ENCODE measurements at regions not wholly inside any gene's neighbourhood (a gene's known extent, or its start where the extent isn't known, plus 50 kb on each side); places are given as distances from the start of the nearest gene placed in this dataset.

DNA sequence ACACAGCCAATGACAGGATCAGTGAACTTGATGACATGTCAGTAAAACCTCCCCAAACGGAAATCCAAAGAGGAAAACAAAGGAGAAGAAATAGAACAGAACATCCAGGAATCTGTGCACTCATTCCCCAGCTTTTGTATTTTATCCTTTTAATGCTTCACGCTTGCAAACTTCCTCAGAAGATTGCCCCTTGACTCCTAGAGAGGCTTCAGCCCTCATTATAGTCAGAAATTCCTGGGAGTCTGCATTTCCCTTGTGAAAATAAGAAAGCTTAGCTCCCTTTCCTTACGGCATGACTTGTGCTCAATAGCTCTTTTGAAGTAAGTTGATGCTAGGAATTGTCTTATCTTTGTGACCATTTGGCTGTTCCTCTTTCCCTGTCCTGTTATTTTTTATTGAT is 313.6 kb upstream of the OPRM1 start:
- no peak overlapping the region for H3K27ac ChIP-seq
- peak in 1 of 2 donors; percentile 14 for DNase-seq (ENCODE audit: low read depth in 1 of 2, low spot score in 1 of 2)
- H3K36me3 ChIP-seq = no peaks in the 10 kb centered on the region
- no peak overlapping the region for H3K4me3 ChIP-seq
- H3K4me1 ChIP-seq (ENCODE audit: low read depth) = peaks cover 10% of the 10 kb centered on the region
- no peak for TF ChIP-seq CTCF (IDR thresholded peaks at IDR 0.05; ENCODE audit: low read depth, low read length)
- no peaks in the 10 kb centered on the region for H3K9me3 ChIP-seq (ENCODE audit: low read depth)
- H3K27me3 ChIP-seq = no peaks in the 10 kb centered on the region

DNA sequence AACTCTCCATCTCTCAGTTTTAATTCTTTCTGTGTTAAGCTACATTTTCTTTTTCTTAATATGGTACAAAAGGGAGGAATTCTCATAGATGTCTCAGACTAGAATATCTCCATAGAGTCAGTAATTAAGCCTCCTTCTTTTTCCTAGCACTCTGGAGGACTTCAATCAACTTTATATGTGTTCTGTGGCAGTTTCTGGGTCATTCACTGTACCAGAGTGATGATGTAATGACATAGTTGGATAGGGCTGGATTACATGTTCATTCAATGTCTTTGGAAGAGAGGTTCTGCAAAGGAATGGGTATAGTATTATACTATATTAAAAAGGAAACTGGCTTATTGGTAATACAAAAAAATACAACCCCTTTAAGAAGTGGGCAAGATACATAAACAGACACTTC is 318.3 kb upstream of the OPRM1 start:
- Histone ChIP-seq H3K27ac (no peak overlapping the region), H3K36me3 (no peaks in the 10 kb centered on the region), H3K4me3 (no peak overlapping the region), H3K27me3 (no peaks in the 10 kb centered on the region), H3K4me1 (ENCODE audit: low read depth) (peaks cover 10% of the 10 kb centered on the region), H3K9me3 (ENCODE audit: low read depth) (no peaks in the 10 kb centered on the region)
- DNase-seq (ENCODE audit: low read depth in 1 of 2, low spot score in 1 of 2) = no peak
- no peak for TF ChIP-seq CTCF (IDR thresholded peaks at IDR 0.05; ENCODE audit: low read depth, low read length)

DNA sequence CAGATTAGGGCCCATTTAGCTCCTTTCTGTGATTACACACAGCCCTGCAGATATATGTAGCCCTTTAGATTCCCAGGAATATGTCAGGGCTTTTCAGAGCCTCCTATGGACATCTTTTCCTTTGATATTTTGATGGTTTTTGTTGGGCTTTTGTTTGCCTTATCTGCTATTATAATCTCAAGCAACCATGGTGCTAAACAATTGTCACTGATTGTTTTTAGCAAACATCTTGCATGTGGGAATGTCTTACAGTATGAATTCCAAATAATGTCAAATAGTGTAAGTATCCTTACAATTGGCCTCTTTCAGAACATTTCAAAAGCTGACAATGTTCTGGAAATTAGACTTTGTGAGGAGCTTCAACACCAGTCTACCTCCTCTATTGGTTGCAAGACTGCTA is 333.6 kb upstream of the OPRM1 start:
- TF ChIP-seq CTCF (IDR thresholded peaks at IDR 0.05; ENCODE audit: low read depth, low read length) = no peak
- Histone ChIP-seq H3K4me1 (ENCODE audit: low read depth) (no peaks in the 10 kb centered on the region), H3K36me3 (no peaks in the 10 kb centered on the region), H3K9me3 (ENCODE audit: low read depth) (no peaks in the 10 kb centered on the region), H3K4me3 (no peak overlapping the region), H3K27ac (no peak overlapping the region), H3K27me3 (no peaks in the 10 kb centered on the region)
- DNase-seq (ENCODE audit: low read depth in 1 of 2, low spot score in 1 of 2) = no peak

DNA sequence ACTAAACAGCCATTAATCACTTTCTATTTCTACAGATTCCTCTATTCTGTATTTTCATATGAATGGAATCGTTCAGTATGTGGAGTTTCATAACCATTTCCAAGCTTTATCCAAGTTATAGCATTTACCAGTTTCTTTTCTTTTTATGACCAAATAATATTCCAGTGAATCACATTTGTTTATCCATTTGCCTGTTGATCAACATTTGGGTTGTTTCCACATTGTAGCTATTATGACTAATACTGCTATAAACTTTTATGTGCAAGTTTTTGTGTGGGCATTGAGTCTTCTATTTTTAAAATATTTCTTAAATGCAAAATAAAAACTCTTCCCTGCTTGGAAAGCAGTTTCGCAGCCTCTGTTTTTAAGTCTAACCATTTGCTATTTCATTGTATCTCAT is 336.4 kb upstream of the OPRM1 start:
- TF ChIP-seq CTCF (IDR thresholded peaks at IDR 0.05; ENCODE audit: low read depth, low read length) = no peak
- no peak overlapping the region for H3K4me3 ChIP-seq
- no peak for DNase-seq (ENCODE audit: low read depth in 1 of 2, low spot score in 1 of 2)
- H3K27me3 ChIP-seq = no peaks in the 10 kb centered on the region
- no peaks in the 10 kb centered on the region for H3K9me3 ChIP-seq (ENCODE audit: low read depth)
- H3K27ac ChIP-seq = no peak overlapping the region
- H3K4me1 ChIP-seq (ENCODE audit: low read depth) = no peaks in the 10 kb centered on the region
- no peaks in the 10 kb centered on the region for H3K36me3 ChIP-seq

DNA sequence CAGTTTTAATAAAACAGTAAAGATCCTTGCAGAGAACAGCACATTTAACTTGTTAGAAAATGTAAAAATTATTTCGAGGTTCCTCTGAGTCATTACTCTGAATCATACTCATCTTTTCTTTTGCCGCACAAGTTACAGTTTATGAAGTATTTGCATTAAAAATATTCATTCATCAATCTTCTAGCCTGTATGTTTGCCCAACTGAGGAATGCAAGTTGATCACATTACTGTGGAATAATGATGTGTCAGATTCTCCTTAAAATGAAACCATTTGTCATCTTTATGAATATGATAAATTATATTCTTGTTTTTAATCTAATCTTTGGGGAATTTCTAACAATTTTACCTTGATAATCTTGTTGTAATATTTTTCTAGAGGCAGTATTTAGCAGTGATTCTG is 340.4 kb upstream of the OPRM1 start:
- Histone ChIP-seq H3K27me3 (no peaks in the 10 kb centered on the region), H3K36me3 (no peaks in the 10 kb centered on the region), H3K27ac (no peak overlapping the region), H3K4me1 (ENCODE audit: low read depth) (no peaks in the 10 kb centered on the region), H3K9me3 (ENCODE audit: low read depth) (no peaks in the 10 kb centered on the region), H3K4me3 (no peak overlapping the region)
- DNase-seq (ENCODE audit: low read depth in 1 of 2, low spot score in 1 of 2) = no peak
- TF ChIP-seq CTCF (IDR thresholded peaks at IDR 0.05; ENCODE audit: low read depth, low read length) = no peak

GRCh38 chr6:153698001-153698400 is 341.0 kb upstream of the OPRM1 start:
- no peaks in the 10 kb centered on the region for H3K36me3 ChIP-seq
- no peak overlapping the region for H3K27ac ChIP-seq
- H3K4me1 ChIP-seq (ENCODE audit: low read depth) = no peaks in the 10 kb centered on the region
- no peak for TF ChIP-seq CTCF (IDR thresholded peaks at IDR 0.05; ENCODE audit: low read depth, low read length)
- no peaks in the 10 kb centered on the region for H3K9me3 ChIP-seq (ENCODE audit: low read depth)
- no peak for DNase-seq (ENCODE audit: low read depth in 1 of 2, low spot score in 1 of 2)
- no peak overlapping the region for H3K4me3 ChIP-seq
- no peaks in the 10 kb centered on the region for H3K27me3 ChIP-seq
